ENCODE measurements at regions not wholly inside any gene's neighbourhood (a gene's known extent, or its start where the extent isn't known, plus 50 kb on each side); places are given as distances from the start of the nearest gene placed in this dataset.

- TF ChIP-seq POLR2A (IDR thresholded peaks at IDR 0.05; ENCODE audit: low read length) (no peak), GATA1 (IDR thresholded peaks at IDR 0.05; ENCODE audit: low read depth, low read length) (no peak)
Measured at GRCh38 chr6:1040393-1040792, 271.5 kb upstream of the FOXQ1 start.
